Activated CD4-positive, alpha-beta T cell treated with anti-CD3 and anti-CD28 coated beads for 36 hours (primary cell): ENCODE measurements at regions not wholly inside any gene's neighbourhood (a gene's known extent, or its start where the extent isn't known, plus 50 kb on each side); places are given as distances from the start of the nearest gene placed in this dataset.
"Not testable (repeated sequence)": the region's sequence is repeated elsewhere in the genome, so short reads cannot be mapped to it uniquely, and the experiment has no call there.

Experiments
- ATAC-seq: fragments of 200-7000 bp; cut with Tn5 transposase; one replicate; pipeline ENCODE4 v1.10.0; 2021; ENCODE audit warnings: mild to moderate bottlenecking, moderate library complexity
- CTCF ChIA-PET: fragments of 350-600 bp; sonication (Branson Sonifier 250); formaldehyde crosslinking; loops from one replicate; lab custom pipeline; 2021; ENCODE audit warnings: antibody characterized with exemption; lab: Charles Lee
- POLR2A ChIA-PET: fragments of 350-600 bp; sonication (Branson Sonifier 250); formaldehyde crosslinking; loops from one replicate; lab custom pipeline; 2021; ENCODE audit warnings: antibody characterized with exemption, inconsistent platforms; lab: Charles Lee
- DNase-seq: peaks from one replicate; pipeline ENCODE4 v3.0.0-alpha.2; 2020
- H3K27ac Mint-ChIP-seq: one replicate; pipeline ENCODE4 v1.8.0; 2021; ENCODE audit warnings: mixed read lengths
- H3K27me3 Mint-ChIP-seq: one replicate; pipeline ENCODE4 v1.8.0; 2021; ENCODE audit warnings: mixed read lengths
- H3K36me3 Mint-ChIP-seq: one replicate; pipeline ENCODE4 v1.8.0; 2021; ENCODE audit warnings: low read depth, mixed read lengths
- H3K4me1 Mint-ChIP-seq: one replicate; pipeline ENCODE4 v1.8.0; 2021; ENCODE audit warnings: mixed read lengths
- H3K4me3 Mint-ChIP-seq: one replicate; pipeline ENCODE4 v1.8.0; 2021; ENCODE audit warnings: mild to moderate bottlenecking, moderate library complexity, mixed read lengths
- H3K9me3 Mint-ChIP-seq: one replicate; pipeline ENCODE4 v1.8.0; 2021; ENCODE audit warnings: low read depth, mixed read lengths
- intact Hi-C, 2 experiments: fragments of 100-400 bp; cut with DNase I in 1 of 2; cut with micrococcal nuclease in 1 of 2; formaldehyde crosslinking; loops; one replicate each; pipeline versions ENCODE4 v1.14.2 to v1.15.1; 2022 to 2024; cut with DNase I, micrococcal nuclease

GRCh38 chr20:40953856-40954255 is 74.8 kb upstream of the TOP1 start:
- H3K9me3 Mint-ChIP-seq: no peaks in the 10 kb centered on the region
- ATAC-seq (peak; percentile 70), DNase-seq (peak; percentile 20)
- POLR2A ChIA-PET: no interaction called here
- intact Hi-C loops: no loop called here
- CTCF ChIA-PET: interaction anchor here (0.5 to 1.9 kb wide), 4 partner anchors 9 to 214 kb away, joined by 3 to 13 read pairs (median 4); no protein-coding TSS in a partner anchor
- H3K4me1 Mint-ChIP-seq: no peaks in the 10 kb centered on the region
- H3K36me3 Mint-ChIP-seq: no peaks in the 10 kb centered on the region
- H3K4me3 Mint-ChIP-seq: no peak overlapping the region
- peaks cover 2% of the 10 kb centered on the region for H3K27me3 Mint-ChIP-seq
- no peak overlapping the region for H3K27ac Mint-ChIP-seq

DNA sequence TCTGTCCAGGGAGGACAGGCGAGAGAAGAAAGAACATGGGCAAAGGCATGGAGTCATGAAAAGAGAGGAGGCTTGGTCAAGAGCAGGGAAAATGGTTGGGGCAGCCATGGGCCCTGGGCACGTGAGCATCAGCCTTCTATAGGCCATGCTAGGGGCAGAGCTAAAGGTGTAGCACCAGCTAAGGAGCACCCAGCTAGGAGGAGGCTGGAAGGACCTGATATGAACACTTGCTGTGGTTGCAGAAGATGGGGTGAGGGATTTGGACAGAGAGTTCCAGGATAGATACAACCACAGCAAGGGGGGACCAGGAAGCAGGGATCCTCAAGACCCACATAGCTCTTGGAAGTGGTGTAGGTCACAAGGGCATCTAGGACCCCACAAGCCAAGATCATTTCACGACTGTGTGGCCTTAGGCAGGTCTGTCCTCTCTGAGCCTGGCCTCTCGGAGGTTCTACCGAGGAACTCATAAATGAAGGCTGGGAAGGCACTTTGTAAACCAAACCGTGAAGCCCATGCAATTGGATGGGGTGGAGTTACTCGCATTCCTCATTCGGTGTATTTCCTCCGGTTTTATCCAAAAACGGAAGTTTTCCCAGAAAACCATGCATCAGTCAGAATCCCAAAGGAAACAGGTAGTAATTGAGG is 74.0 kb upstream of the TOP1 start:
- Mint-ChIP-seq H3K9me3 (no peaks in the 10 kb centered on the region), H3K36me3 (no peaks in the 10 kb centered on the region), H3K4me3 (no peak overlapping the region), H3K4me1 (no peaks in the 10 kb centered on the region), H3K27me3 (no peaks in the 10 kb centered on the region), H3K27ac (no peak overlapping the region)
- ChIA-PET CTCF (interaction anchor here (1.0 kb wide), 1 partner anchor 14 kb away, joined by 4 read pairs; no protein-coding TSS in a partner anchor), POLR2A (no interaction called here)
- intact Hi-C loops: no loop called here
- ATAC-seq: no peak
- DNase-seq: no peak

DNA sequence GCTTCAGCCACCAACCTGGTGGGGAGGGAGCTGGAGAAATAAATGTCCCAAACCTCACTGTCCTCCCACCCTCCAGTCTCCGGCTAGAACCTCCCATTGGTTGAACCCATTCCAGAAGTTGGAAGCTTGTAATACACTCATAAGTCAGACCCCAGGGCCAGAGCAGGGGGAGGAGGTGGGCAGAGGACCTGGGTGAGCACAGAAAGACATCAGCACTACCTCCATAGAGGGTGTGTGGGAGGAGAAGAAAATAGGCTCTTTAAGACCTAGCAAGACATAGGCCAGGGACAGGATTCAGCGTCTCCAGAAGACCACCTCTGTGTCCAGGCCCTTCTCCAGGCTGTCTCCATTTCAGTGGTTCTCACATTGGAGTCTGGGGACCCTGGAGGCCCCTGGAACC is 73.3 kb upstream of the TOP1 start:
- no peaks in the 10 kb centered on the region for H3K27me3 Mint-ChIP-seq
- ATAC-seq: no peak
- no peaks in the 10 kb centered on the region for H3K9me3 Mint-ChIP-seq
- H3K27ac Mint-ChIP-seq: no peak overlapping the region
- H3K36me3 Mint-ChIP-seq: no peaks in the 10 kb centered on the region
- H3K4me3 Mint-ChIP-seq: no peak overlapping the region
- no peaks in the 10 kb centered on the region for H3K4me1 Mint-ChIP-seq
- no peak for DNase-seq
- ChIA-PET POLR2A (no interaction called here), CTCF (interaction anchor here (0.6 kb wide), 1 partner anchor 79 kb away, joined by 3 read pairs; no protein-coding TSS in a partner anchor)
- intact Hi-C loops: no loop called here

- POLR2A ChIA-PET, DNase-seq, H3K27me3 Mint-ChIP-seq: not testable (repeated sequence)
Observed at GRCh38 chr20:40955826-40956225, 72.8 kb upstream of the TOP1 start.

GRCh38 chr20:40956542-40957264 is 71.9 kb upstream of the TOP1 start:
- Mint-ChIP-seq H3K4me1 (peaks cover 4% of the 10 kb centered on the region), H3K9me3 (no peaks in the 10 kb centered on the region), H3K27me3 (no peaks in the 10 kb centered on the region), H3K36me3 (no peaks in the 10 kb centered on the region), H3K4me3 (no peak overlapping the region), H3K27ac (no peak overlapping the region)
- no peak for DNase-seq
- no peak for ATAC-seq
- intact Hi-C loops: no loop called here
- CTCF ChIA-PET: interaction anchor here (0.6 kb wide), 1 partner anchor 160 kb away, joined by 3 read pairs; no protein-coding TSS in a partner anchor
- POLR2A ChIA-PET: no interaction called here

More at GRCh38 chr20:40955826-40956225, 72.8 kb upstream of the TOP1 start:
- H3K4me1 Mint-ChIP-seq, H3K4me3 Mint-ChIP-seq, intact Hi-C loops, ATAC-seq, H3K9me3 Mint-ChIP-seq, H3K27ac Mint-ChIP-seq, H3K36me3 Mint-ChIP-seq: not testable (repeated sequence)
- CTCF ChIA-PET: interaction anchor here (0.6 kb wide), 1 partner anchor 80 kb away, joined by 3 read pairs; no protein-coding TSS in a partner anchor

GRCh38 chr20:40957265-40957760 is 71.3 kb upstream of the TOP1 start:
- H3K27me3 Mint-ChIP-seq: no peaks in the 10 kb centered on the region
- ChIA-PET CTCF (no interaction called here), POLR2A (no interaction called here)
- H3K27ac Mint-ChIP-seq: no peak overlapping the region
- no peaks in the 10 kb centered on the region for H3K36me3 Mint-ChIP-seq
- DNase-seq (no peak), ATAC-seq (no peak)
- H3K9me3 Mint-ChIP-seq: no peaks in the 10 kb centered on the region
- H3K4me3 Mint-ChIP-seq: no peak overlapping the region
- intact Hi-C loops: no loop called here
- H3K4me1 Mint-ChIP-seq: peaks cover 8% of the 10 kb centered on the region

- Mint-ChIP-seq H3K4me3 (no peak overlapping the region), H3K27me3 (no peaks in the 10 kb centered on the region), H3K9me3 (no peaks in the 10 kb centered on the region), H3K4me1 (peaks cover 8% of the 10 kb centered on the region), H3K27ac (no peak overlapping the region), H3K36me3 (no peaks in the 10 kb centered on the region)
- ChIA-PET POLR2A (no interaction called here), CTCF (no interaction called here)
- DNase-seq: no peak
- no peak for ATAC-seq
- intact Hi-C loops: no loop called here
Observed at GRCh38 chr20:40958598-40958997, 70.0 kb upstream of the TOP1 start.

DNA sequence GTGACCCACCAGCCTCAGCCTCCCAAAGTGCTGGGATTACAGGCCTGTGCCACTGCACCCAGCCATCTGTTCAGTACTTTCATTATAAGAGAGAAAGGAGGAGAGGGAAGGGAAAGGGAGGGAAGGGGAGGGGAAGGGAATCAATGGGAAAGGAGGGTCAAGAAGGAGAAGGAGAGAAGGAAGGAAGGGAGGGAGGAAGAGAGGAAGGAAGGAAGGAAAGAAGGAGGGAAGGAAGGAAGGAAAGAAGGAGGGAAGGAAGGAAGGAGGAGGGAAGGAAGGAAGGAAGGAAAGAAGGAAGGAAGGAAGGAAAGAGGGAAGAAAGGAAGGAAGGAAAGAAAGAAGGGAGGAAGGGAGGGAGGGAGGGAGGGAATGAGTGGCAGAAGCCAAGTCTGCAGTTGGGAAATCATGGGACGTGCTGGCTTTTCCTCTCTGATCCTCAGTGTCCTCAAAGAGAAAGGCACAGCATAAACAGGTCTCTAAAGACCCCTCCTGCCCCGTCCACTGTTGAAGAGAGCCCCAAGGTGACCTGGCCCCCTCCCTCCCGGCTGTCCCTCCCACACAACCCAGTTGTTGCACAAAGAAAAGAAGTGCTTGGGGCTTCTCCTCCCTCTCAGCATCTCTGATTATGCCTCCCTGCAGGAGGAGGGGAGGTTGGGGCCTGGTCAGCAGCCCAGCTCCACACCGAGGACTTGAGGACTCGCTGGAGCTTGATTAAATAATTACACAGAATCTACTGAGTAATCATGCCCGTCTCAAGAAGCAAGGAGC is 69.1 kb upstream of the TOP1 start:
- H3K36me3 Mint-ChIP-seq: no peaks in the 10 kb centered on the region
- CTCF ChIA-PET: no interaction called here
- no peak for ATAC-seq
- peaks cover 8% of the 10 kb centered on the region for H3K4me1 Mint-ChIP-seq
- DNase-seq: no peak
- H3K27me3 Mint-ChIP-seq: no peaks in the 10 kb centered on the region
- POLR2A ChIA-PET: no interaction called here
- H3K9me3 Mint-ChIP-seq: no peaks in the 10 kb centered on the region
- intact Hi-C loops: loop anchor here (5.0 to 10.0 kb wide), 5 partner anchors 145 to 1692 kb away; no protein-coding TSS in a partner anchor
- no peak overlapping the region for H3K4me3 Mint-ChIP-seq
- no peak overlapping the region for H3K27ac Mint-ChIP-seq

DNA sequence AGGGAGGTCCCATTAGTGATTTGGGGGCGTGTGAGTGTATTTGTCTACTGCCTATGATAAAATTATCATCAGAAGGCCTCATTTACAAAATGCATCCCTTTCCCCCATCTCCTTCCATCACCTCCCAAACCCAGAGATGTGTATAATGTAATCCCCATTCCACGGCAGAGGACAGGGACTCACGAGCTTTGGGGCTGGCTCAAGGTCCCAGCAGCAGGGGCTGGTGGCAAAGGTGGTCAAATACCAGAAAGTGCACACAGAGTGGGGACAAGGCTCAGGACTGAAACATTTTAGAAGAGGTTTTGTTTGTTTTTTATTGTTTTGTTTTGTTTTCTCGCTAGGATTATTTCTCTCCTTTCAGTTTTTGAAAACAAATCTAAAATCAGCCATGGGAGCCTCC is 68.5 kb upstream of the TOP1 start:
- intact Hi-C loops: loop anchor here (5.0 to 10.0 kb wide), 5 partner anchors 145 to 1693 kb away; no protein-coding TSS in a partner anchor
- H3K27ac Mint-ChIP-seq: no peak overlapping the region
- CTCF ChIA-PET: interaction anchor here (0.9 kb wide), 1 partner anchor 163 kb away, joined by 3 read pairs; no protein-coding TSS in a partner anchor
- DNase-seq: no peak
- no peaks in the 10 kb centered on the region for H3K36me3 Mint-ChIP-seq
- no peaks in the 10 kb centered on the region for H3K9me3 Mint-ChIP-seq
- POLR2A ChIA-PET: no interaction called here
- H3K27me3 Mint-ChIP-seq: no peaks in the 10 kb centered on the region
- no peak overlapping the region for H3K4me3 Mint-ChIP-seq
- ATAC-seq: no peak
- H3K4me1 Mint-ChIP-seq: peaks cover 8% of the 10 kb centered on the region

DNA sequence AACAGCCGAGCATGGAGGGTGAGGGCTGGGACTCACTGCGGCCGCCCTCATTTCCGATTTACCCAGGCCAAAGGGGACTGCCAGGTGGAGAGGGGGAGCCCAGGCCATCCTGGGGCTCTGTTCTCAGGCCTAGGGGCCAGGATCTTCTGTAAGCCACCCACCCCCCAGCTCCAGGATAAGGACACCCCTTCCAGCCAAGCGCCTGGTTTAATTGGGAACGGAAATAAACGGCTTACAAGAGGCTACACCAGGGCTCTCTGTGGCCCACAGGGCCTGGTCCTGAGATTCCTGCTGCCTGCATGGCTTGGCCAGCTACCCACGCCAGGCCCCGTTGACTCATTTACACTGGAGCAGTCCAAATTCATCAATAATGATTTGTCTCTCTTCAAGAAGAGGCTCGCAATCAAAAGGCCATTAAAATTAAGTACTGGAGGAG is 68.1 kb upstream of the TOP1 start:
- CTCF ChIA-PET: interaction anchor here (0.7 to 7.9 kb wide), 3 partner anchors 163 to 1692 kb away, joined by 3 to 94 read pairs (median 3); no protein-coding TSS in a partner anchor
- no peaks in the 10 kb centered on the region for H3K9me3 Mint-ChIP-seq
- peaks cover 8% of the 10 kb centered on the region for H3K4me1 Mint-ChIP-seq
- no peak for ATAC-seq
- no peak overlapping the region for H3K27ac Mint-ChIP-seq
- intact Hi-C loops: loop anchor here (5.0 to 10.0 kb wide), 5 partner anchors 146 to 1693 kb away; no protein-coding TSS in a partner anchor
- no peak for DNase-seq
- POLR2A ChIA-PET: no interaction called here
- no peaks in the 10 kb centered on the region for H3K27me3 Mint-ChIP-seq
- H3K4me3 Mint-ChIP-seq: no peak overlapping the region
- no peaks in the 10 kb centered on the region for H3K36me3 Mint-ChIP-seq

DNA sequence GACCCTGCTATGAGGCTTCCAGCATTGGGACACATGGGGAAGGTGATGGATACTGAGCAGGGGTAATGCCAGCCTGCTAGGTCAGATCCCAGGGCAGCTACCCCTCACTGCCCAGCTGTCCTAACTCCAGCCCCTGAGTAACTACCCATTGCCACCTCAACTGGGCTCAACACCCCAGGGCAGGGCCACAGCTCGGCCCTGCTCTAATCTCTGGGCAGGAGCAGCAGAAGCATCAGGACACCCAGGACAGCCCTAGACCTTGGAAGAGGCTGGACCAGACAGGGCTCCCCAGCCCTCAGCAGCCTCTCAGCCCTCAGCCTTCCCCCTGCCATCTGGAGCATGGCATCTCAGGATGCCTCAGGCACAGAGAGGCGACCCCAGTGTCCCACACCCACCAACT is 67.4 kb upstream of the TOP1 start:
- H3K4me3 Mint-ChIP-seq: no peak overlapping the region
- H3K36me3 Mint-ChIP-seq: no peaks in the 10 kb centered on the region
- ATAC-seq (no peak), DNase-seq (no peak)
- CTCF ChIA-PET: interaction anchor here (0.7 to 7.9 kb wide), 2 partner anchors 219 to 1692 kb away, joined by 3 to 94 read pairs; no protein-coding TSS in a partner anchor
- peaks cover 8% of the 10 kb centered on the region for H3K4me1 Mint-ChIP-seq
- no peaks in the 10 kb centered on the region for H3K9me3 Mint-ChIP-seq
- H3K27ac Mint-ChIP-seq: no peak overlapping the region
- intact Hi-C loops: loop anchor here (5.0 to 10.0 kb wide), 5 partner anchors 146 to 1694 kb away; no protein-coding TSS in a partner anchor
- H3K27me3 Mint-ChIP-seq: no peaks in the 10 kb centered on the region
- POLR2A ChIA-PET: no interaction called here
